GM10266 (cell line): ENCODE measurements at regions not wholly inside any gene's neighbourhood (a gene's known extent, or its start where the extent isn't known, plus 50 kb on each side); places are given as distances from the start of the nearest gene placed in this dataset.
"Not testable (repeated sequence)": the region's sequence is repeated elsewhere in the genome, so short reads cannot be mapped to it uniquely, and the experiment has no call there.

Source experiments
- DNase-seq: peaks from one replicate; pipeline ENCODE4 v3.0.0; 2012; ENCODE audit errors: extremely low spot score
- TF ChIP-seq, protein P1 (sequence below): IDR thresholded peaks from 2 replicates; pipeline ENCODE4 v1.5.1; 2012; ENCODE audit warnings: mild to moderate bottlenecking, low read depth; ENCODE audit not compliant: control insufficient read depth, insufficient read depth; ENCODE audit errors: missing control alignments

DNA sequence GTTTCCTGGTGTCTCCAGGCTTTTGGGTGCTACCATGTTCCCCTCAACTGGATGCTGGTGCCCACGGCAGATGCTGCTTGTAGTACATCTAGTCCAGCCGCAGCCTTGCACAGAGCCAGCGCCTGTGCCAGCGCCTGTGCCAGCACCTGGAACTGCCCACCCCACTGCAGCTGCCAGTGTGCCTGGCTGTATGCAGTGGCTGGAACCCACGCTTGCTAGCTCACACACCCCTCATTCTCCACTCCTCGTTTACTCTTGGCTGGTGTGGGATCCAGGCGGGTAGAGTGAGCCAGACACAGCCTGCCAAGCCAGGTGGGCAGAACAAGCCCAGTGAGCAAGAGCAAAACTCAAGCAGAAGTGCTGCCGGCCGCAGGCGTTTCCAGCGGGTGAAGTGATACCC is 428.6 kb downstream of the SLITRK1 start:
- TF ChIP-seq, protein P1, sequence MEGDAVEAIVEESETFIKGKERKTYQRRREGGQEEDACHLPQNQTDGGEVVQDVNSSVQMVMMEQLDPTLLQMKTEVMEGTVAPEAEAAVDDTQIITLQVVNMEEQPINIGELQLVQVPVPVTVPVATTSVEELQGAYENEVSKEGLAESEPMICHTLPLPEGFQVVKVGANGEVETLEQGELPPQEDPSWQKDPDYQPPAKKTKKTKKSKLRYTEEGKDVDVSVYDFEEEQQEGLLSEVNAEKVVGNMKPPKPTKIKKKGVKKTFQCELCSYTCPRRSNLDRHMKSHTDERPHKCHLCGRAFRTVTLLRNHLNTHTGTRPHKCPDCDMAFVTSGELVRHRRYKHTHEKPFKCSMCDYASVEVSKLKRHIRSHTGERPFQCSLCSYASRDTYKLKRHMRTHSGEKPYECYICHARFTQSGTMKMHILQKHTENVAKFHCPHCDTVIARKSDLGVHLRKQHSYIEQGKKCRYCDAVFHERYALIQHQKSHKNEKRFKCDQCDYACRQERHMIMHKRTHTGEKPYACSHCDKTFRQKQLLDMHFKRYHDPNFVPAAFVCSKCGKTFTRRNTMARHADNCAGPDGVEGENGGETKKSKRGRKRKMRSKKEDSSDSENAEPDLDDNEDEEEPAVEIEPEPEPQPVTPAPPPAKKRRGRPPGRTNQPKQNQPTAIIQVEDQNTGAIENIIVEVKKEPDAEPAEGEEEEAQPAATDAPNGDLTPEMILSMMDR, result no peak
- DNase-seq, result no peak

DNA sequence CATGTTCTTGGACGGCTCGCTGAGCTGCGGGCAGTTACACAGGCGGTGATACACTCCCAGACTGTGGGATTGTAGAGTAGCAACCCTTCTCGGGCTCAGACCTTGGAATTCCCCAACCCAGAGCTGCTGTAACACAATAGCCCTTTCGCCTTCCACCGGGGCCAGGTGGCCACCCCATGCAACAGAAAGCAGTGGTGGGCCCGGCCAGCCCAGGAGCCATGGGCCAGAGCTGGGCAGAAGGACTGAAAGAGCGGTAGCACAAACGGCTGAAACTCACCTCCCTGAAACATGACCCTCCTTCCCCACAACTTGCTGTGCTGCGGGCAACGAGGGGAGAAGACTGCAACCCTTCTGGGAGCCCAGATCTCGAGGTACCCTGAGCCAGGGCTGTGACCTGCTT is 429.0 kb downstream of the SLITRK1 start:
- DNase-seq, result no peak
- TF ChIP-seq, protein P1, result no peak

DNA sequence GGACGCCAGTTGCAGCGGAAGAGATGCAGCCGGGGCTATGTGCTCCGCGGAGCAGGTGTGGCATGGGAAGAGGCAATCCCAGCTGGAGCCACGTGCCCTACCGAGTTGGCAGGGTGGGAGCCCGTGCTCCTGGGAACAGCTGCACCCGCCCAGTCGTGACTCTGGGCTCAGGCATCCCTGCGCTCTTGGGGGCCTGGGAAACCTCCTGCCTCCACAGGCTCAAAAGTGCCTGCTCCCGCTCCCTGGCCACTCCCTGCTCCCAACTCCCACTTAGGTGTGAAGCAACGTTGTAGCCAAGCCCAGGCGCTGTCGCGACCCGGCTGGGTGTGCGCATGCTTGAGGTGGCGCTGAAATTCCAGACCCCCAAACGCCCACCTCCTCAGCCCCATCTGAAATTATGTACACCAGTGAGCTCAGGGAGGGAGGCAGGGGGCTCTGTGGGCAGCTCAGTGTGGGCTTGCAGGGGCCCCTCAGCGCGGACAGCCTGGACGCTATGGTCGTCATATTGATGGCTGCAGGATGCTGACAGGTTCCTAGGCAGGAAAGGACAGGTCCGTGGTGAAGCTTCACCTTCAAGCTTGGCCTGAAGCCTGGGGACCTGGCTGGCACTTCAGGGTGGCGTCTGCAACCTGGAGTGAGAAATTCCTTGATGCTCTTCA is 429.9 kb downstream of the SLITRK1 start:
- no peak for DNase-seq
- TF ChIP-seq, protein P1, result no peak

DNA sequence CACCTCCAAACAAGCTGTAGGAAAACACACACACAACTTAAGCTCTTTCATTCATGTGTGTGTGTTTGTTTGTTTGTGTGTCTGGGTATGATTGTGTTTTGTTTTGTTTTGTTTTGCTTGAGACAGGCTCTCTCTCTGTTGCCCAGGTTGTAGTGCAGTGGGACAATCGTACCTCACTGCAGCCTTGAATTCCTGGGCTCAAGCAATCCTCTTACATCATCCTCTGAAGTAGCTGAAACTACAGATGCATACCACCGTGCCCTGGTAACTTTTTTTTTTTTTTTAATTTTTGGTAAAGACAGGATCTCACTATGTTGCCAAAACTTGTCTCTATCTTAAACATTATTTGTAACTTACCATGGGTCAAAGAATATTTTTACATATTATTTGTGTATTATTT is 431.7 kb downstream of the SLITRK1 start:
- TF ChIP-seq, protein P1, result no peak
- DNase-seq, result no peak

DNA sequence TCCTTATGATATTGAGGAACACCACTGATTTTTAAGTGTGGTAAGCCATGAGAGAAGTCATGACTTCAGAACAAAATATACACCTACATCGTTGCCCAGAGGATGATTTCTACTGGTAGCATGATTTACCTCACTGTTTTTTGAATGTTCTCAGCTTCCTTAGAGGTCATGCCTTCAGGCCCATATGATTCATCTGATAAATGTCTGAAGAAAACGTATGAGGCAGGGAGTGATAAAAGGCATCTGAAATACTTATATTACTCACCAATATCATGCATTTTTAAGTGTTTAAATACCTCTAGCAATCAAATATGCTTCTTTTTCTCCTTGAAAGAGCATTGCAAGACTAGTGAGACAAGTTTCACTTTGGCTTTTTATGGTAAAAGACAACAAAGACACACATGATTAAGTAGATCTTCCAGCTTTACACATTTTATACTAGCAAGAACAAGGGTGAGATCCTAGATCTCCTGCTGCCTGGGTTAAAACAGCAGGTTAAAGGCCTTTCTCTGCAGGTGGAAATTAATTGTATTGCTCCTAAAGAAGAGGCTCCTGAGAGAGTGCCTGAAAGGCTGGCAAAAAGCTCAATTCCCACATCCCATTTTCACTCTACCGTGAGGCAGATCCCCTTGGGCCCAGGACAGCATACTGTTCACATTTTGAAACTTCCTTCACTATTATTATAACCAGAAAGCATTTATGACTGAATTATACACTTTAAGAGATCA is 432.4 kb downstream of the SLITRK1 start:
- TF ChIP-seq, protein P1, result no peak

DNA sequence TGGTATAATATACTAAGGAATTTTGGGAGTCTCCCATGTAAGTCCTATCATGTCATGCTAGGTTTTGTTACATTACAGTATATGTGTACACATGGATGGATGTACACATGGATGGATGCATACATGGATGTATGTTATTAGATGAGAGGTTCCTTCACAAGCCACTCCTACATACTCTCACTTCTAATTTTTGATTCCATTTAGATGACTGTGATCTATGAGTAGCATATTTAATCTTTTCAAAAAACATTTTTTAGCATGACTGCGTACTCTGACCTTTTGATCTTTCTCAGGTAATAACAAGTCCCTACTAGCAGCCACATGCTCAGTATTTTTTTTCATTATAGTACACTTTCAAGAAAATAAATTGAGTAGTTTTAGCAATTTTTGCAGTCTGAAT is 441.8 kb downstream of the SLITRK1 start:
- TF ChIP-seq, protein P1, result no peak
- DNase-seq, result no peak

More for the DNA sequence above, 432.4 kb downstream of the SLITRK1 start:
- no peak for DNase-seq

DNA sequence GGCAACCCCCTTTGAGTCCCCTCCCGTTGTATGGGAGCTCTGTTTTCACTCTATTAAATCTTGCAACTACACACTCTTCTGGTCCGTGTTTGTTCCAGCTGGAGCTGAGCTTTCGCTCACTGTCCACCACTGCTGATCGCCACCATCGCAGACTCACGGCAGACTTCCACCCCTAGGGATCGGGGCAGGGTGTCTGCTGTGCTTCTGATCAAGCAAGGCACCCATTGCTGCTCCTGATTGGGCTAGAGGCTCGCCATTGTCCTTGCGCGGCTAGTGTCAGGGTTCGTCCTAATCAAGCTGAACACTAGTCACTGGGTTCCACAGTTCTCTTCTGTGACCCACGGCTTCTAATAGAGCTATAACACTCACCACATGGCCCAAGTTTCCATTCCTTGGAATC is 442.8 kb downstream of the SLITRK1 start:
- not testable (repeated sequence) for DNase-seq
